GM12878 (cell line): ENCODE measurements at regions not wholly inside any gene's neighbourhood (a gene's known extent, or its start where the extent isn't known, plus 50 kb on each side); places are given as distances from the start of the nearest gene placed in this dataset.

Source experiments
- BRCA1 ChIP-seq: IDR thresholded peaks from 2 replicates; pipeline ENCODE4 v1.6.1; 2011; ENCODE audit warnings: low read depth, low read length, improper control_type of control experiment
- FOXK2 ChIP-seq: fragments of 450-650 bp; IDR thresholded peaks from 2 replicates; pipeline ENCODE4 v1.6.1; 2017; ENCODE audit warnings: mild to moderate bottlenecking, moderate library complexity
- MEF2A ChIP-seq: IDR thresholded peaks from 2 replicates; pipeline ENCODE4 v1.6.1; 2011; ENCODE audit warnings: low read depth, mild to moderate bottlenecking, low read length, moderate library complexity; ENCODE audit not compliant: insufficient read depth
- POLR2A ChIP-seq: IDR thresholded peaks from 2 replicates; pipeline ENCODE4 v1.6.1; 2011; ENCODE audit warnings: low read depth, mild to moderate bottlenecking, low read length
- SMC3 ChIP-seq: IDR thresholded peaks from 2 replicates; pipeline ENCODE4 v1.6.1; 2011; ENCODE audit warnings: low read length, improper control_type of control experiment, borderline replicate concordance
- TAF1 ChIP-seq: IDR thresholded peaks from 2 replicates; pipeline ENCODE4 v1.6.1; 2011; ENCODE audit warnings: mild to moderate bottlenecking, low read depth, low read length, borderline replicate concordance
- TCF3 ChIP-seq: IDR thresholded peaks from 2 replicates; pipeline ENCODE4 v1.6.1; 2012; ENCODE audit warnings: low read depth, mild to moderate bottlenecking, low read length, borderline replicate concordance; ENCODE audit not compliant: insufficient read depth
- ZNF274 ChIP-seq: IDR thresholded peaks from one replicate; pipeline ENCODE4 v1.8.0; 2011; ENCODE audit not compliant: insufficient read length, insufficient read depth
- TF ChIP-seq, protein P1 (sequence below): fragments of 150-350 bp; IDR thresholded peaks from 2 replicates; pipeline ENCODE4 v1.6.1; 2014; ENCODE audit warnings: mild to moderate bottlenecking, low read depth, low read length
- TF ChIP-seq, protein P2 (sequence below), 3 experiments: IDR thresholded peaks in 2 of 3; conservative IDR thresholded peaks in 1 of 3; 2 replicates each; pipeline ENCODE4 v1.5.1; 2011; ENCODE audit warnings: low read depth in 3 of 3, low read length in 3 of 3, mild to moderate bottlenecking in 3 of 3, control low read depth in 2 of 3, moderate library complexity in 2 of 3, inconsistent platforms in 1 of 3, mixed read lengths in 1 of 3; ENCODE audit not compliant: control insufficient read depth in 2 of 3, insufficient read depth in 1 of 3; ENCODE audit errors: extremely low read depth in 1 of 3
- TF ChIP-seq, protein P3 (sequence below): fragments of 450-650 bp; IDR thresholded peaks from 2 replicates; pipeline ENCODE4 v1.6.1; 2014; ENCODE audit warnings: mild to moderate bottlenecking
- TF ChIP-seq, protein P4 (sequence below): IDR thresholded peaks from 2 replicates; pipeline ENCODE4 v1.6.1; 2012; ENCODE audit warnings: low read length, inconsistent platforms

DNA sequence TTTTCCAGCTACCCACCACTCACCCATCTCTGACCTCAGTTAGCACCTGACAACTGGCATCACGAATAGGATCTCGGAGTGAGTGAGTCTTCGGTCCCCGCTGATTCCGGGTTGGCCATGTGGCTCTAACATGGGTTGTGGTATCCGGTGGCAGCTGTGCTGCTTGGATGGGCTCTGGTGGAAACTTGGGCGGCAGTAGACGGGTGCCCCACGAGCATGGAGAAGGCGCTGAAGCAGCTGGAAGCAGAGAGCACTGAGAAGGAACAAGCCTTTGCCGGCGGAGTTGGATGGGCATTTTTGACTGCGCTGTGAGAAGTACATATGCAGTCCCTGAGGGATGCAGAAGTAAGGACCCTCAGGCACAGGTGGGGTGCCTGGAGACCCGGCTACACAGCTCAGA is 1044.0 kb upstream of the ADGRL4 start:
- TF ChIP-seq SMC3 = no peak
- no peak for TF ChIP-seq TCF3
- no peak for TF ChIP-seq BRCA1
- no peak for TF ChIP-seq FOXK2
- TF ChIP-seq TAF1 = no peak
- no peak for TF ChIP-seq MEF2A
- no peak for TF ChIP-seq POLR2A
- TF ChIP-seq, protein P1, sequence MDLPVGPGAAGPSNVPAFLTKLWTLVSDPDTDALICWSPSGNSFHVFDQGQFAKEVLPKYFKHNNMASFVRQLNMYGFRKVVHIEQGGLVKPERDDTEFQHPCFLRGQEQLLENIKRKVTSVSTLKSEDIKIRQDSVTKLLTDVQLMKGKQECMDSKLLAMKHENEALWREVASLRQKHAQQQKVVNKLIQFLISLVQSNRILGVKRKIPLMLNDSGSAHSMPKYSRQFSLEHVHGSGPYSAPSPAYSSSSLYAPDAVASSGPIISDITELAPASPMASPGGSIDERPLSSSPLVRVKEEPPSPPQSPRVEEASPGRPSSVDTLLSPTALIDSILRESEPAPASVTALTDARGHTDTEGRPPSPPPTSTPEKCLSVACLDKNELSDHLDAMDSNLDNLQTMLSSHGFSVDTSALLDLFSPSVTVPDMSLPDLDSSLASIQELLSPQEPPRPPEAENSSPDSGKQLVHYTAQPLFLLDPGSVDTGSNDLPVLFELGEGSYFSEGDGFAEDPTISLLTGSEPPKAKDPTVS = no peak
- TF ChIP-seq, protein P2, sequence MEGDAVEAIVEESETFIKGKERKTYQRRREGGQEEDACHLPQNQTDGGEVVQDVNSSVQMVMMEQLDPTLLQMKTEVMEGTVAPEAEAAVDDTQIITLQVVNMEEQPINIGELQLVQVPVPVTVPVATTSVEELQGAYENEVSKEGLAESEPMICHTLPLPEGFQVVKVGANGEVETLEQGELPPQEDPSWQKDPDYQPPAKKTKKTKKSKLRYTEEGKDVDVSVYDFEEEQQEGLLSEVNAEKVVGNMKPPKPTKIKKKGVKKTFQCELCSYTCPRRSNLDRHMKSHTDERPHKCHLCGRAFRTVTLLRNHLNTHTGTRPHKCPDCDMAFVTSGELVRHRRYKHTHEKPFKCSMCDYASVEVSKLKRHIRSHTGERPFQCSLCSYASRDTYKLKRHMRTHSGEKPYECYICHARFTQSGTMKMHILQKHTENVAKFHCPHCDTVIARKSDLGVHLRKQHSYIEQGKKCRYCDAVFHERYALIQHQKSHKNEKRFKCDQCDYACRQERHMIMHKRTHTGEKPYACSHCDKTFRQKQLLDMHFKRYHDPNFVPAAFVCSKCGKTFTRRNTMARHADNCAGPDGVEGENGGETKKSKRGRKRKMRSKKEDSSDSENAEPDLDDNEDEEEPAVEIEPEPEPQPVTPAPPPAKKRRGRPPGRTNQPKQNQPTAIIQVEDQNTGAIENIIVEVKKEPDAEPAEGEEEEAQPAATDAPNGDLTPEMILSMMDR (IDR thresholded peaks at IDR 0.05 in 2 of 3, conservative IDR thresholded peaks at IDR 0.05 in 1 of 3; ENCODE audit: control insufficient read depth in 2 of 3, extremely low read depth in 1 of 3, insufficient read depth in 1 of 3, low read depth in 3 of 3, low read length in 3 of 3) = no peak
- TF ChIP-seq, protein P3, sequence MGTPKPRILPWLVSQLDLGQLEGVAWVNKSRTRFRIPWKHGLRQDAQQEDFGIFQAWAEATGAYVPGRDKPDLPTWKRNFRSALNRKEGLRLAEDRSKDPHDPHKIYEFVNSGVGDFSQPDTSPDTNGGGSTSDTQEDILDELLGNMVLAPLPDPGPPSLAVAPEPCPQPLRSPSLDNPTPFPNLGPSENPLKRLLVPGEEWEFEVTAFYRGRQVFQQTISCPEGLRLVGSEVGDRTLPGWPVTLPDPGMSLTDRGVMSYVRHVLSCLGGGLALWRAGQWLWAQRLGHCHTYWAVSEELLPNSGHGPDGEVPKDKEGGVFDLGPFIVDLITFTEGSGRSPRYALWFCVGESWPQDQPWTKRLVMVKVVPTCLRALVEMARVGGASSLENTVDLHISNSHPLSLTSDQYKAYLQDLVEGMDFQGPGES = no peak
- TF ChIP-seq, protein P4, sequence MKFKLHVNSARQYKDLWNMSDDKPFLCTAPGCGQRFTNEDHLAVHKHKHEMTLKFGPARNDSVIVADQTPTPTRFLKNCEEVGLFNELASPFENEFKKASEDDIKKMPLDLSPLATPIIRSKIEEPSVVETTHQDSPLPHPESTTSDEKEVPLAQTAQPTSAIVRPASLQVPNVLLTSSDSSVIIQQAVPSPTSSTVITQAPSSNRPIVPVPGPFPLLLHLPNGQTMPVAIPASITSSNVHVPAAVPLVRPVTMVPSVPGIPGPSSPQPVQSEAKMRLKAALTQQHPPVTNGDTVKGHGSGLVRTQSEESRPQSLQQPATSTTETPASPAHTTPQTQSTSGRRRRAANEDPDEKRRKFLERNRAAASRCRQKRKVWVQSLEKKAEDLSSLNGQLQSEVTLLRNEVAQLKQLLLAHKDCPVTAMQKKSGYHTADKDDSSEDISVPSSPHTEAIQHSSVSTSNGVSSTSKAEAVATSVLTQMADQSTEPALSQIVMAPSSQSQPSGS = no peak
- TF ChIP-seq ZNF274 = no peak
